ENCODE measurements at regions not wholly inside any gene's neighbourhood (a gene's known extent, or its start where the extent isn't known, plus 50 kb on each side); places are given as distances from the start of the nearest gene placed in this dataset.
A peak's percentile ranks its signal among the peaks of the same experiment; 100 is the strongest.

DNA sequence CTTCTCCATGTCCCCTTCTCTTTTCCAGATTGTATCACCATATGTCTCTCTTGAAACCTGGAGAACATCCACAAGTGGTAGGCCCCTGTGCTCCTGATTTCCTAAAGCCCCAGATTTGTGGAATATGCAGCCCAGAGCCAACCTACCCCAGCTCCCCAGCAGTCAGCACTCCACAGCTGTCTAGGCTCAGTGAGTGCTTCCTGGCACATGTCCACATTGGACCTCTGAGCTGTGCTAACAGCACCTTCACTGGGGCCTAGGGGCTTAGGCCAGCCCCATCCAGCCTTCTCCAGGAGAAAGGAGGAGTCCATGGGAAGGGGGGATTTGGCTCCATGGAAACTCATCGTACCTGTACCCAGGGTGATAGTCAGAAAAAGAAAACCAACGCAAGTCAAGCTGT, 192.7 kb downstream of the FGFR2 start:
- no peak for DNase-seq (ENCODE audit: extremely low read depth, low read depth)

GRCh38 chr10:121405953-121406352, 192.3 kb downstream of the FGFR2 start:
- no peak for DNase-seq (ENCODE audit: extremely low read depth, low read depth)

DNA sequence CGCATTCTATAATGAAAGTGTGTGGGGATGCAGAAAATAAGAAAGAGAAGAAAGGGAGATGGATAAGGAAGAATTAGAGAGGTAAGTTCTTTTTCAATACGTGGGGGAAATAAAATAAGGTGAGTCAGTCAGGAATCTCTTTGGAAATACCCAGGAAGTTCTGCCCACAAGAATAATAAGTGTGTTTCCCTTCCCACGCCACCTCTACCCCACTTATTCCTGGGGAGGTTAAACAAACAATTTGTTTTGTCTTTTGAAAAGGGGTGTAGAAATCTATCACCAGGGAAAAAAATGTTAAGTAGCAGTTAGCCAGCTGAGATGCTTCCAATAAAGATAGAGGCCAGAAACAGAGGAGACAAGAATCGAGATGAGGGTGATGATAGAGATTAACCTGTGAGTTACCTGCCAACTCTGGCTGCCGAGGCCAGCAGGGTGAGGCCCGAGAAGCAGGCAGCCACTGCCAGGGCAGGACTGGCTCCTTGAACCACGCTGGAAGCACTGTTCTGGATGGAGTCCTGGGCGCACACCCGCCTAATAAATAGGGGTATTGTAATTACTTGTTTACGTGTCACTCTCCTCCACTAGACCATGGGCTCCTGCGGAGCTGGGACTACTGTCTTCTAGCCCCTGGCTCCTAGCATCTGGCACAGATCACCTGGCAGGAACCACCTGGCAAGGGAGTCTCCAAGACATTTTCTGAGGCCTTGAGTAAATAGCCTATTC, 191.3 kb downstream of the FGFR2 start:
- no peak for DNase-seq (ENCODE audit: extremely low read depth, low read depth)

- no peak for DNase-seq (ENCODE audit: extremely low read depth, low read depth)
Measured at GRCh38 chr10:121409466-121410104, 188.7 kb downstream of the FGFR2 start.

DNA sequence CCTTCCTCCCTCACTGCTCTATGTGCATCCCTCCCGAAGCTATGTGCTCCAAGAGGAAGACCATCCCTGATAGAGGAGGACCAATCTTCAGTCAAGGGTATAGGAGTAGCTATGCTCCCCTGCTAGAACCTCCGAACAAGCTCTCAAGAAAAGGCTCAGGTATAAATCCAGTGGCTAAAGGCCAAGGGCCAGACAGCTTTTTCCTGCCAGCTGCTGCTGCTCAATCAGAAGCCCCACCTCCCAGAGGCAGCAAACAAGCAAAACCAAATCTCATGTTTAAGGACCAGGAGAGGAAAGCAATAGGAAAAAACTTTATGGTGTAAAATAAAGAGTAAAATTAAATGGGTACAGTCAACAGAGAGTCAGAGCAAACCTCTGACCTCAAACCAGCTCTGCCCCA, 187.2 kb downstream of the FGFR2 start:
- DNase-seq (ENCODE audit: extremely low read depth, low read depth) = no peak

DNA sequence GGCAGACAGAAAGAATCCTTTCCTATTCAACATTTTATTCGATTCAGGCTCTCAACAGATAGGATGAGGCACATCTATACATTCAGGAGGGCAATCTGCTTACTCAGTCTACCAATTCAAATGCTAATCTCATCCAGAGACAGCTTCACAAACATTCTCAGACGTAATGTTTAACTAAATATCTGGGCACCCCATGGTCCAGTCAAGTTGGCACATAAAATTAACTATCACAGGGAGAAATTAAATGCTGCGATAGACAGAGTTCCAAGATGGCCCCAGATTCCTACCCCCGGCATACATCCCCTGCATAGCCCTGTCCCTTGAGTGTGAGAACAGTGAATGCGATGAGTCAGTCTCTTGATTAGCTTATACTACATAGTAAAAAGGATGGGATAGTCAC, 184.3 kb downstream of the FGFR2 start:
- no peak for DNase-seq (ENCODE audit: extremely low read depth, low read depth)

GRCh38 chr10:121414366-121415062, 183.7 kb downstream of the FGFR2 start:
- no peak for DNase-seq (ENCODE audit: extremely low read depth, low read depth)

- no peak for DNase-seq (ENCODE audit: extremely low read depth, low read depth)
Measured at GRCh38 chr10:121415063-121415399, 183.2 kb downstream of the FGFR2 start.

GRCh38 chr10:121416071-121416470, 182.2 kb downstream of the FGFR2 start:
- DNase-seq (ENCODE audit: extremely low read depth, low read depth) = no peak

- no peak for DNase-seq (ENCODE audit: extremely low read depth, low read depth)
Measured at GRCh38 chr10:121417298-121417697, 180.9 kb downstream of the FGFR2 start.

DNA sequence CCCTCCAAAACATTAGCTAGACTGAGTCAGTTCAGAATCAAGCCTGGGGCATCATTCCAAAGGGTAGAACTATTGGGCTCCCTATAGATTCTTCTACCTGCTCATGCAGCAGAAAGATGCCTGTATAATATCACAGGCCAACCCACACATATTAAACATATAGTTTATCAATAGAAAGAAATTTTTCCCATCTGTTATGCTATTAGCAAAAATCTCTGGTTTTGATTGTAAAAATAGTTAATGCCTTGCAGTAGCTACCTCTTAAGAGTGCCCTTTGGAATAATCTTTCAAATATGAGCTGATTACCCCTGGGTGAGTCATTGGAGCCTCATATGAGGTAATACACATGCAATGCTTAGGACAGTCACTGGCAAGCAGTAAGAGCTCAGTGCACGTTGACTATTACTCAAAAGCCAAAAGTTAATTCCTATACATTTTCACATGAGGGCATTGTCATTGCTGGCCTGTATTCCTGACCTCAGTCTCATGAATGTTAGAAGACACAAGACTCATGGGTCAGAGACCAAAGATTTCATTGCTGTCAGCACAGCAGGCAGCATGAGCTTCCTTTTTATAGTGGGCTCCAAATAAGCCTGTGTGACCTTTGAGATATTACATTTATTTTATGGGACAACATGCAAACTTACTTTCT, 180.0 kb downstream of the FGFR2 start:
- DNase-seq (ENCODE audit: extremely low read depth, low read depth) = peak; percentile 19

- no peak for DNase-seq (ENCODE audit: extremely low read depth, low read depth)
Measured at GRCh38 chr10:121420006-121420405, 178.2 kb downstream of the FGFR2 start.

DNA sequence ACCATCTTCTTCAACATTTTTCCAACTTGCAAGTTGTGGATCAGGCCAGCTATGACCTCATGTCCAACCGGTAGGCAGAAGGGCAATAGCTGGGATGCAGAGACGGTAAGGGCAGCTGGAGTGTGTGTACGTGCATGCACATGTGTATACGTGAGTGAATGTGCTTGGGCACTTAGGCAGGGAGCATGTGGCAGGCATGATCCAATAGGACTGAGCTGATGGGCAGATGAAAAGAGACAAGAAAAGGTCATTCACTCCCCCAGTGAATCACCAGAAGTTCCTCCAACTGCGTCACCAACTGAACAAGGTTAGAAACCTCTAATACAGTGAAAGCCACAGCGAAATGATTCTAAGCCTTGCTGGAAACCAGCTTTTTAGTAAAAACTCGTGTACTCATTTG, 176.1 kb downstream of the FGFR2 start:
- no peak for DNase-seq (ENCODE audit: extremely low read depth, low read depth)

DNA sequence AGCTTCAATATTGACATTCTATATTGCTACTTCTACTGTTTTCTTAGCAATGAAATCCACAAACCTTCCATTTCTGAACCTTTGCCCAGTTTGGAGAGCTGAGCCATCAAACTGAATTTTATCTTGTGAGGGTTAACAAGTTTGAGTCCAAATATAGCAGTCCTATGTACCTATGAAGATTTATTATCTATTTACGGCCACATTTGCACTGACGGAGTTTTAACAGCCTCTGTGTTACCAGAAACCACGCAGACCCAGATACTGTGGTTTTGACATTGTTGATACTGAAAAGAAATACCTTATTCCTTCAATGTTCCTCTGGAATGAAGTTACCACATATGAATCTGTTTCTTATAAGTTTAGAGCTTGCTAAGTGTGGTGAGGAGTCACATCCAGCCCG, 172.6 kb downstream of the FGFR2 start:
- no peak for DNase-seq (ENCODE audit: extremely low read depth, low read depth)

- DNase-seq (ENCODE audit: extremely low read depth, low read depth) = peak; percentile 24
Measured at GRCh38 chr10:121426307-121426706, 171.9 kb downstream of the FGFR2 start.

Small RNAs in the stretch of these regions (small RNA-seq; reads per million reads assigned to genes)
- gene RN7SKP167 = 0 reads per million in 2 experiments
